Thoracic aorta (tissue), 2 donors: ENCODE measurements at regions not wholly inside any gene's neighbourhood (a gene's known extent, or its start where the extent isn't known, plus 50 kb on each side); places are given as distances from the start of the nearest gene placed in this dataset.
"Not testable (repeated sequence)": the region's sequence is repeated elsewhere in the genome, so short reads cannot be mapped to it uniquely, and the experiment has no call there.

ENCODE experiments used
- ATAC-seq: fragments of 150-250 bp; one replicate; pipeline ENCODE4 v1.8.0; 2017; ENCODE audit warnings: low read depth; ENCODE audit not compliant: insufficient number of reproducible peaks, low FRiP score
- DNase-seq: peaks from one replicate; pipeline ENCODE4 v3.0.0-alpha.2; 2020; ENCODE audit warnings: low spot score
- H3K27ac ChIP-seq, 2 donors: fragments of 200-600 bp; sonication (generic); 1 replicate in 1 of 2; 2 replicates in 1 of 2; pipeline ENCODE4 v1.5.1; 2016; ENCODE audit warnings: mild to moderate bottlenecking in 2 of 2, moderate library complexity in 2 of 2
- H3K27me3 ChIP-seq: fragments of 200-600 bp; sonication (generic); replicated peaks from 2 replicates; pipeline ENCODE4 v1.6.0; 2016; ENCODE audit warnings: mild to moderate bottlenecking; ENCODE audit not compliant: insufficient read depth
- H3K36me3 ChIP-seq: fragments of 200-600 bp; sonication (generic); one replicate; pipeline ENCODE4 v1.5.1; 2016
- H3K4me1 ChIP-seq, 2 donors: fragments of 200-600 bp; sonication (generic); 1 replicate in 1 of 2; 2 replicates in 1 of 2; pipeline versions ENCODE4 v1.5.1 to v1.6.0; 2016; ENCODE audit warnings: low read depth in 2 of 2, mild to moderate bottlenecking in 1 of 2; ENCODE audit not compliant: control insufficient read depth in 1 of 2
- H3K4me3 ChIP-seq: fragments of 200-600 bp; sonication (generic); 2 replicates; pipeline ENCODE4 v1.5.1; 2016; ENCODE audit warnings: mild to moderate bottlenecking
- H3K9me3 ChIP-seq: fragments of 200-600 bp; sonication (generic); 2 replicates; pipeline ENCODE4 v1.5.1; 2016

DNA sequence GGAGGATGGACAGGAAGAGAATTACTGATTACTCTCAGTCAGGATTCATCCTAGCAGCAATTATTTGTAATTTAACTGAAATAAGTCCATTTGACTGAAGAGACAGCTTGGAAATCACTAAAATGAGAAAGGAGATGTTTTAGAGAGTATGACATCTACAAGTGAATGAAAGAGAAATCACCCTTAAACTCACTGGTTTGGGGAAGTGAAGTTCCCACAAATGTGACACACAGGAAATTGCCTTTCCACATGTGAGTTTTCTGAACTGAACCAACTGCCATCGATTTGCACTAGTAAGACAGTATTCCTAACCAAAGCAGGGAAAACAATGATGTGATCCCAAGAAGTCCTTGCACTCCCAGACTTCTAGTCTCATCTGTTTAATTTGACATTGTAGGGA, 110.3 kb downstream of the FAM72B start:
- not testable (repeated sequence) for H3K27ac ChIP-seq, DNase-seq, H3K36me3 ChIP-seq, ATAC-seq, H3K4me1 ChIP-seq, H3K27me3 ChIP-seq, H3K4me3 ChIP-seq, H3K9me3 ChIP-seq

DNA sequence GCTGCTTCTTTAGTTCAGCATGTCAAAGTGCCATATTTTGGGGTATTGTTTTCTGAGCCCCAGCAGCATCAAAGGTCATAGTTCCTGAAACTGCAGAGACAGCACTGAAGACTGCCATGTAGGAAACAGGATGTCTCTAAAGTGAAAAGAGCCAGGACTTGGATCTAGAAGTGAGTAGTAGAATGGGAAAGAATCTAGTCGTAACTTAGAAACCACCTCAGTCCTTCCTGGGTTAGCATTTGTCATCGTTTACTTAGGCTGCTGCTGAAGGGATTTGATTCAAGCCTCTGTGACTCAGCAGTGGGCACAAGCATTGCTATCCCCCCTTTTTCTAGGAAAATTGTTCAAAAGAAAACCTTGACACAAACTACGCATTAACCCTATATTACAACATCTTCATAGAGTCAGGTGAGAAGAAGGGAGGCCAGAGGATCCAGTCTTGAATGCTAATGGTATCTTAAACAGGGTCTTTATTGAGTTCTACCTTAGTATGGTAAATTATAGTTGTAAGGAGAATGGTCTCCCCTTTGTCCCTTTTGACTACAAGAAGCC, 108.8 kb downstream of the FAM72B start:
- not testable (repeated sequence) for H3K36me3 ChIP-seq, H3K27me3 ChIP-seq, H3K4me1 ChIP-seq, H3K4me3 ChIP-seq, H3K9me3 ChIP-seq, DNase-seq, H3K27ac ChIP-seq, ATAC-seq

DNA sequence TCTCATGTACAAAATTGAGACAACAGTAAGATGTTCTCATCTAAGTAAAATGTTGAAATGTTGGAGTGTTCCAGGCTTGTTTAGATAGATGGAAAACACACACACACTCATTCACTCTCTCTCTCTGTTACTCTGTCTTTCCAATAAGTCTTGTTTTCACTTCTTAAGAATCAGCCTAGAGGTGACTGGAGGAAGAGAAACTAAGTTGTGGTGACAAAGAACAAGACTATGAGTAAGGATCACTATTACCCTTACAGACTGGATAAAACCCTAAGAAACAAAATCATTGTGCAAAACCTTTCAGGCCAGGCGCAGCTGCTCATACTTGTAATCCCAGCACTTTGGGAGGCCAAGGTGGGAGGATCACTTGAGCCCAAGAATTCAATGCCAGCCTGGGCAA, 107.5 kb downstream of the FAM72B start:
- H3K4me1 ChIP-seq, H3K36me3 ChIP-seq, H3K9me3 ChIP-seq, ATAC-seq, H3K27me3 ChIP-seq, DNase-seq, H3K4me3 ChIP-seq, H3K27ac ChIP-seq: not testable (repeated sequence)

DNA sequence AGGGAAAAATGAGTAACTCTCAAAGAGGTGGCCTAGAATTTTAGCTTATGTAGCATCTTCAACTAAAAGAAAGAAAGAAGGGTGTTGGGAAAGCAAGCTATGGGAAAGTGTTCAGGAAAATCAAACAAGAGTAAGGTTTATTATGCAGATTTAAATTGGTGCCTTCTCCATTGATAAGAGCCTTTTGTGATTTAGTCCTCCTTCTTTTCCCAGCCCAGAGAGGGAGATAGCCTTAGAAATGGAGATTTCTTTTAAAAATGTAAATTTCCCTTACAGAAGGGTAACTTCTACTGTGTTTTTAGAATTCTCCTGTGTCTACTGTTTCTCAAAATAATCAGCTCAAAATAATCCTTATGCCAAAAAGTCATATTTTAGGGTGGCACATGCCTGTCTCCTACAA, 104.5 kb downstream of the FAM72B start:
- ATAC-seq = not testable (repeated sequence)

DNA sequence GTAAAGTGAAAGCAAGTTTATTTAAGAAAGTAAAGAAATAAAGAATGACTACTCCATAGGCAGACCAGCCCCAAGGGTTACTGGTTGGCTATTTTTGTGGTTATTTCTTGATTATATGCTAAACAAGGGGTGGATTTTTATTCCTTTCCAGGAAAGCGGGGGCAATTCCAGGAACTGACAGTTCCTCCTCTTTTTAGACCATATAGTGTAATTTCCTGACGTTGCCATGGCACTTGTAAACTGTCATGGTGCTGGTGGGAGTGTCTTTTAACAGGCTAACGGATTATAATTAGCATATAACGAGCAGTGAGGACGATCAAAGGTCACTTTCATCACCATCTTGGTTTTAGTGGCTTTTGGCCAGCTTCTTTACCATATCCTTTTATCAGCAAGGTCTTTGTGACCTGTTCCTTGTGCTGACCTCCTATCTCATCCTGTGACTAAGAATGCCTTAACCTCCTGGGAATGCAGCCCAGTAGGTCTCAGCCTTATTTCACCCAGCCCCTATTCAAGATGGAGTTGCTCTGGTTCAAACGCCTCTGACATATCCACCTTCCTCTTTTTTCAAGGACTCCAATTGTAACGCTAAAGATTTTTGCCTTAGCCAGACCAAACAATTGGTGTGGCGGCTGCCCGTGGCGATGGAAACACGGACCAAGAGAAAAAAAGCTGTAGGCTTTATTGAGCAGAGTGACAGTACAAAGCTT, 103.8 kb downstream of the FAM72B start:
- not testable (repeated sequence) for DNase-seq, H3K27me3 ChIP-seq, H3K9me3 ChIP-seq, H3K36me3 ChIP-seq, ATAC-seq, H3K4me1 ChIP-seq, H3K4me3 ChIP-seq, H3K27ac ChIP-seq

More for the DNA sequence above, 104.5 kb downstream of the FAM72B start:
- not testable (repeated sequence) for H3K9me3 ChIP-seq, H3K4me3 ChIP-seq, H3K27me3 ChIP-seq, DNase-seq, H3K36me3 ChIP-seq, H3K27ac ChIP-seq, H3K4me1 ChIP-seq

DNA sequence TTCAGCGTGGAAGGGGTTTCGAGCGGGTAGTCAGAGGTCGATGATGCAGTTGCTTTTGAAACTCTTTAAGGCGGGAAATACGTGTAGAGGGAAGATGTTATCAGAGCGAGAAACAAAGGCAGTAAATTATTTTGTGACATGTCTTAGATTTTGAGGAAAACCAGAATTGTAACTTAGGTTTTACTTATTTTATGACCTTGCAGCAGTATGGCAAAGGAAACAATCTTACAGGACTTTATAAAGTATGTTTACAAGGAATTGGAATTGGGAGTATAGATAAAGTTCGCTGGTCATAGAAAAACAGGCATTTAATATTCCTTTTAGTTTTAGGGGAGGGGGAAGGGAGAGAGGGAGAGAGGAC, 103.3 kb downstream of the FAM72B start:
- H3K9me3 ChIP-seq, ATAC-seq, H3K4me3 ChIP-seq, H3K27me3 ChIP-seq, DNase-seq, H3K27ac ChIP-seq, H3K4me1 ChIP-seq, H3K36me3 ChIP-seq: not testable (repeated sequence)

DNA sequence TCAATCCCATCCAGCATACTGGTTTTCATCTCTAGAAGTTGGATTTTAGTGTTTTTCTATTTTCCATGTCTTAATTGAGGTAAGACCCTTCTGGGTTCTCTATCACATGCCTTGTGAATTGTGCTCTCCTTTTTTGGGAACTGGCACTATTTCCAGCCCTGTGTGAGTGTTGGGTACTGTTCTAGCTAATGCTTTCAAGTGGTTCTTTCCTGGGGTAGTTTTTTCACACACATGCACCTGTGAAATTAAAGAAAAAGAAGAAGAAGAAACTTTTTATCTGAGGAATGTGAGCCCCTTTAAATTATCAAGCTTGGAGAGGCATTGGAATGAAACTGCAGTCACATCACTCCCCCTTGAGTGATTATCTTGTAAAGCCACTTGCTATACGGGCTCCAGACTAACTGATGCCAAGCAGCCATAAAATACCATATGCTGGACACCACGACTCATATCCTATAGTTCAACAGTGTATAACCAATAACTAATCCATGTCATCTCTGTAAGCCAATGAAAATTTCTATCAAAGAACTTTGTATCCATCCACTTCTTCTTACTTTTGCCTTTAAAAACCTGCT, 102.4 kb downstream of the FAM72B start:
- H3K36me3 ChIP-seq, H3K4me3 ChIP-seq, H3K27ac ChIP-seq, H3K9me3 ChIP-seq, H3K27me3 ChIP-seq, H3K4me1 ChIP-seq, DNase-seq, ATAC-seq: not testable (repeated sequence)

DNA sequence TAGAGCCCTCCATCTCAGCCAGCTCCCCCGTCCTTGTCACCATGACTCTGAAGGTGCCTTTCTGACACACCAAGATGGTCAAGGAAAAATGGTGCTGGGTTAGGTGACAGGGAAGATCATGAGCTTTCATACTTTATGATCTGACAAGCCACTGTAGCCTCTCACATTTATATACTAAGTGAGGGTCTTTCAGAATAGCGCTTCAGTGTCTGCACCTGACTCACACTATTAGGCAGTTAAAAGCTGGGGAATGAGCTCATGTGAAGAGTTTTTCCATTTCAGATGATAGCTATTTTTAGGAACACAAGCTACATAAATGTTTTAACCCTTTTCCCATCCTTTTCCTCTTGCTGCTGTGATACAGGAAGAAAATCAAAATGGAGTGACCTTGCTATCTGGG, 101.1 kb downstream of the FAM72B start:
- not testable (repeated sequence) for ATAC-seq, H3K36me3 ChIP-seq, DNase-seq, H3K27me3 ChIP-seq, H3K9me3 ChIP-seq, H3K27ac ChIP-seq, H3K4me1 ChIP-seq, H3K4me3 ChIP-seq

DNA sequence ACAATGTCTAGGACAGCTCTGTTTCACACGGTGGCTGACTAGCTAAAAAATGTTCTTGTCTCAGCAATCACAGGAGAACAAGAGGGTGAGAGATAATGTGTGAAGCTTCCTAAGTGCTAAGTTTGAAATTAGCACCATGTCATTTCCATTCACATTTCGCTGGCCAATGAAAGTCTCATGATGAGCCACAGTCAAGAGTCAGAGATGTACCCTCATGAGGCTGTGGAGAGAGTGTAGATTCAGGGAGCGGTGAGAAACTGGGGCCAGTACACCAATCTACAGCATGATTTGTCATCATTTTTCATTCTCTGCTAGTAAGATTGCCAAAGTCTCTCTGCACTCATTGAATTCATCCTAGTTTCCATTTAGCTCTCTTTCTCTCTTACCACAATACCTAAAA, 97.9 kb downstream of the FAM72B start:
- H3K27ac ChIP-seq, H3K4me3 ChIP-seq, H3K36me3 ChIP-seq, ATAC-seq, DNase-seq, H3K4me1 ChIP-seq, H3K27me3 ChIP-seq, H3K9me3 ChIP-seq: not testable (repeated sequence)

DNA sequence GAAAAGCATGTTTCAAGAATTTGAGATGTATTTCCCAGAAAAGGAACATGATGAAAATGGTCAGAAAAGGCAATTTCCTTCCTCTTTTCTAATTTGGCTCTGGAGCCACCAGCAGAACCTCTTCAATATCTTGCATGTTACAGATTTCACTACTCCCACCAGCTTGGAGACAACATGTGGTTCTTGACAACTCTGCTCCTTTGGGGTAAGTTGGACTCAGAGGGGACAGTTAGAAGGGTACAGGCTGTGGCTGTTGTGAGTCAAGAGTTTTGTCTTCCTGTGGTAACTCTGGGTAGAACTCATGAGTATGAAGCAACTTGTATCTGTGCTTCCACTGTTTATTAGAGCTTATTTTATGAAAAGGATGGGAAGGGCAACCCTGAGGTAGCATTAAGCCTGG, 96.9 kb downstream of the FAM72B start:
- not testable (repeated sequence) for H3K4me3 ChIP-seq, ATAC-seq, H3K36me3 ChIP-seq, H3K4me1 ChIP-seq, H3K27me3 ChIP-seq, DNase-seq, H3K27ac ChIP-seq, H3K9me3 ChIP-seq

DNA sequence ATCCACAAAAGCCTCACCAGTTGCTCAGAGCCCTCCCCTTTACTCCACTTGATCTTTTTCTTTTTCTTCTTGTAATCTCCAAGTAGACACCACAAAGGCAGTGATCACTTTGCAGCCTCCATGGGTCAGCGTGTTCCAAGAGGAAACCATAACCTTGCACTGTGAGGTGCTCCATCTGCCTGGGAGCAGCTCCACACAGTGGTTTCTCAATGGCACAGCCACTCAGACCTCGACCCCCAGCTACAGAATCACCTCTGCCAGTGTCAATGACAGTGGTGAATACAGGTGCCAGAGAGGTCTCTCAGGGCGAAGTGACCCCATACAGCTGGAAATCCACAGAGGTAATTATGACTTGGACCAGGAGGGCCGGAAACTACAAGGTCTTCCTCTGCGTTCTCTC, 95.6 kb downstream of the FAM72B start:
- H3K9me3 ChIP-seq, ATAC-seq, H3K36me3 ChIP-seq, H3K27me3 ChIP-seq, H3K4me1 ChIP-seq, H3K27ac ChIP-seq, H3K4me3 ChIP-seq, DNase-seq: not testable (repeated sequence)

DNA sequence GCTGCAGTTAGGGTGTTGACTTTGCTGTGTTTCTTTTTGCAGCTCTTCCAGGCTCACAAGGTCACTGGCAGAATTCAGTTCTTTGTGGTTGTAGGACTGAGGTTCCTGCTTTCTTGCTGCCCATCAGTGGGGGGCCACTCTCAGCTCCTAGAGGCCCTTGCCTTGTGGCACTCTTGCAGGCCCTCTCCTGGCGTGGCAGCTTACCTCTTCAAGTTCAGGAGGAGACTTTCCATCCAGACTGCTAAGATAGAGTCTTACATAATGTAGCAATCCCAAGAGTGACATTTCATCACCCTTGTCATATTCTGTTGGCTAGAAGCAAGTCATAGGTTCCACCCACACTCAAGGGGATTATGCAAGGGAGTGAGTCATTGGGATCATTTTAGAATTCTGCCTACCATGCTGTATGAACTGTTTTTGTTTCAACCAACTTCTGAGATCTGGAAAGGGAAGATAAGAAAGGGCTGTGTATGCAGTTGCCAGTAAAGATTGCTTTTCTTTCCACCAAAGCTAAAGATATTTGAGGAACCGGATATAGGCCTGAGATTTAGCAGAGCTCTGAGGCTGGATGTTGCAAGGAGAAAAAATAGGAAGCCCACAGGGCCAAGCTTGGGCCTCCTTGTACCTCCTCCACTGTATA, 91.7 kb downstream of the FAM72B start:
- not testable (repeated sequence) for H3K4me3 ChIP-seq, H3K9me3 ChIP-seq, H3K27me3 ChIP-seq, H3K36me3 ChIP-seq, H3K4me1 ChIP-seq, DNase-seq
- peak overlapping the region in 1 of 2 donors; percentile 57 for H3K27ac ChIP-seq
- peak; percentile 82 for ATAC-seq
